ENCODE measurements at regions not wholly inside any gene's neighbourhood (a gene's known extent, or its start where the extent isn't known, plus 50 kb on each side); places are given as distances from the start of the nearest gene placed in this dataset.

DNA sequence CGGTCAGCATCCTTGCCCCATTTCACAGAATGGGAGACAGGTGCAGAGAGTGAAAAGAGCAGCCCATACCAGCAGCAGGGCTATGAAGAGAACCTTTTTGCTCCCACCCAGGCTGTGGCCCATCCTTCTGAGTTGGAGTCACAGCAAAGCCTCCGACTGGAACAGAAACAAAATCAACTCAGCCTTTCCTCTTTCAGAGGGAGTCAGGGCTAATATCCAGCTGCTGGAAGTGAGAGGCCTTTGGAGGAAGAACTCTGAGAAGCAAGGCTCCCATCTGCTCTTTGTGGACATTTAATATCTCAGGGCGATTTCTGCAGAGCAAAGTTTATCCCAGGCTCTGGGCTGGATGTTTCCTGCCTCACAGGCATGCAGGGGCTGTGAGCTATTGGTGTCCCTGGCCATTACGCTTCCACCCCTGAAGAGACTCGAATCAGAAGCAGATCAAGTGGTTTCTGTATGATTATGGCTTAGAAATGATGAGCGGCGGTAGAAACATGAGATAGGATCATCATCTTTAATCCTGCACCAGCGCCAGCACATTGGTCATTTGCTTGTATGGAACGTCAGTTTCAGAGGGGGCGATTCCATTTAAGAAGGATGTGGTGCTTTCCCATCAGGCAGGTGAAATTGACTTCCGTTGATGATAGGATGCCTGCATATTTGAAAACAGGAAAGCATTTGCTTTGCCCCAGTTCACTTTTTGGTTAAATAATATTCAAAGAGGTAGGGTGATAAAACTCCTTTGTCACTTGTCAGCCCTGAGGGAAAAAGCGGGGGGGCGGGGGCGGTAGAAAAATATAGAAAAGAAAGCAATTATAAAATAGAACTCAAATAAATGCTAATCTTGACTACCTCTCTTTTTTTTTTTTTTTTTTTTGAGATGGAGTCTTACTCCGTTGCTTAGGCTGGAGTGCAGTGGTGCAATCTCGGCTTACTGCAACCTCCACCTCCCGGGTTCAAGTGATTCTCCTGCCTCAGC, 152.4 kb downstream of the LRRC30 start:
- H3K36me3 ChIP-seq, result no peaks in the 10 kb centered on the region
- H3K4me1 ChIP-seq, result peaks cover 0 to 3% (median 0%) of the 10 kb centered on the region in 4 donors
- no peak overlapping the region for H3K27ac ChIP-seq
- H3K27me3 ChIP-seq, result no peaks in the 10 kb centered on the region
- no peak for ATAC-seq (ENCODE audit: low FRiP score in 2 of 2)
- TF ChIP-seq EP300 (IDR thresholded peaks at IDR 0.05), result no peak
- TF ChIP-seq POLR2AphosphoS5 (IDR thresholded peaks at IDR 0.05), result no peak
- TF ChIP-seq, protein P1, sequence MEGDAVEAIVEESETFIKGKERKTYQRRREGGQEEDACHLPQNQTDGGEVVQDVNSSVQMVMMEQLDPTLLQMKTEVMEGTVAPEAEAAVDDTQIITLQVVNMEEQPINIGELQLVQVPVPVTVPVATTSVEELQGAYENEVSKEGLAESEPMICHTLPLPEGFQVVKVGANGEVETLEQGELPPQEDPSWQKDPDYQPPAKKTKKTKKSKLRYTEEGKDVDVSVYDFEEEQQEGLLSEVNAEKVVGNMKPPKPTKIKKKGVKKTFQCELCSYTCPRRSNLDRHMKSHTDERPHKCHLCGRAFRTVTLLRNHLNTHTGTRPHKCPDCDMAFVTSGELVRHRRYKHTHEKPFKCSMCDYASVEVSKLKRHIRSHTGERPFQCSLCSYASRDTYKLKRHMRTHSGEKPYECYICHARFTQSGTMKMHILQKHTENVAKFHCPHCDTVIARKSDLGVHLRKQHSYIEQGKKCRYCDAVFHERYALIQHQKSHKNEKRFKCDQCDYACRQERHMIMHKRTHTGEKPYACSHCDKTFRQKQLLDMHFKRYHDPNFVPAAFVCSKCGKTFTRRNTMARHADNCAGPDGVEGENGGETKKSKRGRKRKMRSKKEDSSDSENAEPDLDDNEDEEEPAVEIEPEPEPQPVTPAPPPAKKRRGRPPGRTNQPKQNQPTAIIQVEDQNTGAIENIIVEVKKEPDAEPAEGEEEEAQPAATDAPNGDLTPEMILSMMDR (IDR thresholded peaks at IDR 0.05), result no peak
- TF ChIP-seq POLR2A (IDR thresholded peaks at IDR 0.05), result no peak
- no peaks in the 10 kb centered on the region for H3K9me3 ChIP-seq
- H3K4me3 ChIP-seq, result no peak overlapping the region
- no peak for DNase-seq
- 76 to 79% methylated on average over 17 of the region's 17 CpGs for WGBS, 2 donors

DNA sequence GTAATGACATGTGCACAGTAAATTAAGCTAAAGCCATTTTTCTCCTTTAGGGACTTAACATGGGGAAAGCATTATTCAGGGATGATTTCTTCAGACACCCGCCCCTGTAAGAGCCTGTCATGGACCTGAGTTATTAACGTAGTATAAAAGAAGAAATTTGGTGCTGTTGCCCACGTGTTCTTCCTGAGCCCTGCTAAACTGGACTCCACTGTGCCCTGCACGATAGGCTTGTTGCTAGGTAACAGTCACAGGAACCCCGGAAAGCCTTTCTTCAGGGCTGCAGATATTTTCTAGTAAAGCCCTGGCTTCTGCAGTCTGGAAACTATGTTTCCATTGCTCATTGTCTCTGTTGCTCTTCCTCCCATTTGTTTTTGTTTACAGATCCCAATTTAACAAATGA, 157.9 kb downstream of the LRRC30 start:
- ATAC-seq (ENCODE audit: low FRiP score in 2 of 2), result no peak

DNA sequence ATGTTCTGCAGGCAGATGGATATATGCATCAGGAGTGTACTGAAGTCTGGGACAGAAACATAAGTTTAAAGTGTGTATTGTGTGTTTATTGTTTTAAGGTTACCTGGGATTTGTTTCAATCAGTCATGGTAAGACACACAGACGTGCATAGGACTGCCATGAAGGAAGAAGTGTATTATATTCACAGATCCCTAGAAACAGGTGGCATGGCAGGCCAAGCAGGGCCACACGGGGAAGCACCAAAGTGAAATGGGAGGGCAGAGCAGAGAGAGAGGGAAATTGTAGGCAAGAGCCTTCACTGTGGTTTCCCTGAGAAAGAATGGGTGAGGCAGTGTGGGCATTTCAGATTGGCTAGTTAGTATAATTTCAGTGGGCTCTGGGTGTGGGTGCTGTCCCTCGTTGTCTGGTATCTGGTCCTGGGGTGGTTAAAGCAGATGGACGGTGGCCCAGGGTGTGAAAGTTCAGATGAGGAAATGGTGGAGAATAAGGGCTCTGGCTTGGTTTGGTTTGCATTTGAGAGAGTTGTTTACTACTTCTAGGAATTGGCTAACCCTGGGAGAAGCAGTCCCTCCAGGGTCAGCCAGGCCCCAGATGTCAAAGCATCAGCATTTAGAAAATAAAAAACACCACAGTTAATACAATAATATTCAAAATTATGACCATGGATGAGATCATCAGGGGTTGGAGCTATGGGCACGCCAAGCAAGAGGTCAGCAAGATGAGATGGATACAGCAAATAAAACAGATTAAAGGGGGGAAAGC, 160.0 kb downstream of the LRRC30 start:
- no peak for ATAC-seq (ENCODE audit: low FRiP score in 2 of 2)
- no peak overlapping the region for H3K27ac ChIP-seq
- H3K4me3 ChIP-seq, result no peak overlapping the region
- H3K36me3 ChIP-seq, result no peaks in the 10 kb centered on the region
- no peak for DNase-seq
- TF ChIP-seq, protein P1 (IDR thresholded peaks at IDR 0.05), result no peak
- TF ChIP-seq POLR2AphosphoS5 (IDR thresholded peaks at IDR 0.05), result no peak
- H3K4me1 ChIP-seq, result no peaks in the 10 kb centered on the region
- 77 to 86% methylated on average over 5 of the region's 5 CpGs for WGBS, 2 donors
- H3K9me3 ChIP-seq, result no peaks in the 10 kb centered on the region
- no peaks in the 10 kb centered on the region for H3K27me3 ChIP-seq

More for the DNA sequence above, 157.9 kb downstream of the LRRC30 start:
- TF ChIP-seq POLR2A (IDR thresholded peaks at IDR 0.05) (no peak), EP300 (IDR thresholded peaks at IDR 0.05) (no peak)
- TF ChIP-seq, protein P1 (IDR thresholded peaks at IDR 0.05), result no peak
- Histone ChIP-seq H3K27ac (no peak overlapping the region), H3K9me3 (no peaks in the 10 kb centered on the region), H3K4me3 (no peak overlapping the region), H3K27me3 (no peaks in the 10 kb centered on the region), H3K36me3 (no peaks in the 10 kb centered on the region), H3K4me1 (no peaks in the 10 kb centered on the region)
- 44 to 46% methylated on average over 5 of the region's 5 CpGs for WGBS, 2 donors
- no peak for DNase-seq

DNA sequence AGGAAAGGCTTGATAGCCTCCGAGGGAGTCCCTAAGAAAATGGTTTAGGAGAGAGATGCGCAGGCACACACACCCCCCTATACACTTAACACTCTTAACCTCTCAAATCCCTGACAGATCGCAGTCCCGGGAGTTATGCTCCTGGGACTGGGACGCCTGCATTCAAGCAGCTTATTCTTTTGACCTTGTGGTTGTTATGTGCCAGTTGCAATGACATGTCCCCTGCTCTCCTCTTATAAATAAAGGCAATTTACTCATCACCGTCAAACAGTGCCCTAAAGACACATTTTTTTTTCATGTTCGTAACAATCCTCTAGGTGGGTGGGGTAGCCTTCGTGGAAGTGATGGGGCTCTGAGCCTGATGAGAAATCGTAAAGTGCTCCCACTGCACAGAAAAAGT, 162.2 kb downstream of the LRRC30 start:
- no peak overlapping the region for H3K4me3 ChIP-seq
- DNase-seq (no peak), ATAC-seq (ENCODE audit: low FRiP score in 2 of 2) (no peak)
- no peak overlapping the region for H3K27ac ChIP-seq
- WGBS, 2 donors, result 81 to 83% methylated on average over 9 of the region's 9 CpGs
- TF ChIP-seq POLR2A (IDR thresholded peaks at IDR 0.05) (no peak), POLR2AphosphoS5 (IDR thresholded peaks at IDR 0.05) (no peak), EP300 (IDR thresholded peaks at IDR 0.05) (no peak)
- TF ChIP-seq, protein P1 (IDR thresholded peaks at IDR 0.05), result no peak
- no peaks in the 10 kb centered on the region for H3K27me3 ChIP-seq
- no peaks in the 10 kb centered on the region for H3K4me1 ChIP-seq
- H3K9me3 ChIP-seq, result no peaks in the 10 kb centered on the region
- no peaks in the 10 kb centered on the region for H3K36me3 ChIP-seq

Measured in upper lobe of left lung (tissue), 6 donors.